HG03064 (cell line): ENCODE measurements at regions not wholly inside any gene's neighbourhood (a gene's known extent, or its start where the extent isn't known, plus 50 kb on each side); places are given as distances from the start of the nearest gene placed in this dataset.
"Not testable (repeated sequence)": the region's sequence is repeated elsewhere in the genome, so short reads cannot be mapped to it uniquely, and the experiment has no call there.

ENCODE experiments used
- ATAC-seq: cut with Tn5 transposase; IDR thresholded peaks from one replicate; pipeline ENCODE4 v1.9.1; 2021; ENCODE audit warnings: low read depth; ENCODE audit not compliant: unreplicated experiment

DNA sequence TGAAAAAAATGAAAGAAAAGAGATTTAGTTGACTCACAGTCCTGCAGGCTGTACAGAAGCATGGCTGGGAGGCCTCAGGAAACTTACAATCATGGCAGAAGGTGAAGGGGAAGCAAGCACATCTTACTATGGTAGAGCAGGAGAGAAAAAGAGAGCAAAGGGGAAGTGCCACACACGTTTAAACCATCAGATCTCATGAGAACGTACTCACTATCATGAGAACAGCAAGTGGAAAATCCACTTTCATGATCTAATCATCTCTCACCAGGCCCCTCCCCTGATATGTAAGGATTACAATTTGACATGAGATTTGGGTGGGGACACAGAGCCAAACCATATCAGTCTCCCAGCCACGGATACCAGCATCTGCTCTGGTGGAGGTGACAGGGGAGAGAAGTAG, 50.8 kb upstream of the CPOX start:
- ATAC-seq, result no peak

DNA sequence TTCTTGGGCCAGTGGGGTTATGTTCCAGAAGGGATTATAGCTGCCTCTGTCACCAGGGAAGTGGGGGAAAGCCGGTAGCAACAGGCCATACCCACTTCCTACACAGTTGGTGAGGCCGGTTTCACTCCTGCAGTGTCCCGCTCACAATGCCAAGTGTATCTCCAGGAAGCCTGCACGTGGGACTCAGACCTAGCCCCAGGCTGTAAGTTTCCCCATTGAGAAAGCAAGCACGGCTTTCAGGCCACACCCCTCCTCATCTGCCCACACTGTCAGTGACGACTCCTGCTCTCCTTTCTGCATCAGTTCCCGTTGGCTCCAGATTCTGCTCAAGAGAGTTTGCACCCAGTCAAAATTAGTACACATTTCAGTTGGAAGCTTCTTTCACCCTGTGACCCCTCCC, 51.6 kb upstream of the CPOX start:
- no peak for ATAC-seq

- no peak for ATAC-seq
Observed at GRCh38 chr3:98646680-98647079, 53.3 kb upstream of the CPOX start.

DNA sequence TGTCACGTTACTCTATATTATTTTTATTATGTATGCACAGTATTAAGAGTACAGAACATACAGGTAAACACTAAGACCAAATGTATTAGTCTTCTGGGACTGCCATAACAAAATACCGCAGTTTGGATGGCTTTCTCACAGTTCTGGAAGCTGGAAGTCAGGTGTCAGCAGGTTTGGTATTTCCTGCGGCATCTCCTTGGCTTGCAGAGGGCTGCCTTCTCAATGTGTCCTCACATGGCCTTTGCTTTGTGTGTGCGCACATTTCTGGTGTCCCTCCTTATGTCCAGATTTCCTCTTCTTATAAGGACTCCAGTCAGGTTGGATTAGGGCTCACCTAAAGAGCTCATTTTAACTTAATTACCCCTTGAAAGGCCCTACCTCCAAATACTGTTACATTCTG, 53.8 kb upstream of the CPOX start:
- ATAC-seq, result no peak

DNA sequence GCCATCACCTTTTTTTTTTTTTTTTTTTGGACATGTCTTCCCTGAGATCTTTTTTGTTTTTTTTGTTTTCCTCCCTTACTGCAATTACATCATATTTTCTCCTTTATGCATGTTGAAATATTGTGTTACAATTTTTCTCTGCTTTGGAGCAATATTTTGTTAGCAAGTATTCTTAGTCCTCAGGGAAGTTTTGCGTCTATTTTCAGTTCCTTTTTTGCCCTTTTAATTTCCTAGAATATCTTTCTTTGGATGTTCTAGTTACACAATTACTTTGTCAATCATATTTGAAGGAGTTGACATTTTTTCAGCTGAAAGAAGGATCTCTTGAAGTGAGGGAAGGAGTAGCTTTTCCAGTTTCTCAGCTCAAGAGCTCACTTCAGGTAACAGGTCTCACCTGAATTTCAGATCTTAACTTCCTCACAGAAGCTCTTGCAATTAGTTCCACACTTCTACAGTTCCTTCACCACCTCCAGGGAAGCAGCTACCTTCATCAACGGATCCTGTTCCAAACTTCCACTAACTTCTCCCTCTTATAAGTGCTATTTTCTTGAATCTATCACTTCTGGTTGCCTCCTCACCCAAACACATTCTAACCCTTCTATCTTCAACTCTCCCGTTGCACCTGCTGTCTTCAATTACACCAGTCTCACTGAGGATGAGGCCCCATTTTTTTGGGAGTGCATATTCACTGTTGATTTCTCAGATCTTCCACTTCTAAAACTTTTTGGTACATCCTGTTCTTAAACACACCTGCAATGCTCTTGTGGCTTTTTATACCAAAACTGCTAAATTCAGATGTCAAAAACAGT, 57.8 kb upstream of the CPOX start:
- ATAC-seq, result no peak

GRCh38 chr3:98651780-98652077, 58.3 kb upstream of the CPOX start:
- ATAC-seq, result no peak

DNA sequence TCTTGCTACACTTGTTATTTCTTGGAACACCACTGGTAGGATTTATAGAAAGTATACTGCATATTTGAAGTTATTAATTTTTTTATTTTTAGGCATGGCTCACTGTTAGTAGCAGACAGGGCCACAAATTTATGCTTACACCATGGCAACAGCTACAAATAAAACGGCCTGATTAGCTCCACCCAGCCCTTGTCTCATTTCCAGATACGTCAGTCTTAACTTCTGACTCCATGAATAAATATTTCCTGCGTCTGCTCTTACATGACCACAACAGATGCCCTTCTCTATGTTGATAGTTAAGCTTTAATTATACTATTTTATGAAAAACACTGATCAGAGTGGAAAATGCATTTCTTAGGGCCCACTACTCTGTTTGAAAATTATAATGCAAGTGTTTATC, 62.3 kb upstream of the CPOX start:
- no peak for ATAC-seq

DNA sequence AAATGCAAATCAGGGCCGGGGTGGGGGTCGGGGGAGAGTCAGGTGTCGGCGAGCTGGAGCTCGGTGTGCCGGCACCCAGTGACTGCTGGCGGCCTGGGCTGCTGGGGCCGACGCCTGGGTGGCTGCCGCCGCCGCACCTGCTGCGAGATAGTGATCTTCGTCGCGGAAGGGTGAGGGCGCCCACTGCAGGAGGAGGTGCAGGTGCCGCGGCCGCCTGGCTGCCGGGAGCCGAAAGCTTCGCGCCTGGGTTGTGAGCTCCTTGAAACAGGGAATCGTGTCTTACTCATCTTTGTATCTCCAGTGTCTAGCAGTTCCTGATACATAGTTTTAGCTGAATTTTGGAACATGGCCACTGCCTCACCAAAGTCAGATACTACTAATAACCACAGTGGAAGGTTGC, 64.0 kb upstream of the CPOX start:
- ATAC-seq, result peak; percentile 88

DNA sequence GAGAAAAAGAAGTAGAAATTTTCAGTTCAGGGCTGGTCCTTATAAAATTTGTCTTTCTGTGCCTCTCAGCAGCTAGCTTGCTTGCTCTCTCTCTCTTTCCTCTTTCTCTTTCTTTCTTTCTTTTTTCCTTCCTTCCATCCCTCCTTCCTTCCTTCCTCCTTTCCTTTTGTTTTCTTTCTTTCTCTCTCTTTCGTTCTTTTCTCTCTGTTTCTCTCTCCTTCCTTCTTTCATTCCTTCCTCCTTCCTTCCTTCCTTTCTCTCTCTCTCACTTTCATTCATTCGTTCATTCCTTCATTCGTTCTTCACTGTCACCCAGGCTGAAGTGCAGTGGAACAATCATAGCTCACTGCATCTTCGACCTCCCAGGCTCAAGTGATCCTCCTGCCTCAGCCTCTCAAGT, 69.3 kb upstream of the CPOX start:
- no peak for ATAC-seq

GRCh38 chr3:98670020-98670419, 76.6 kb upstream of the CPOX start:
- no peak for ATAC-seq

DNA sequence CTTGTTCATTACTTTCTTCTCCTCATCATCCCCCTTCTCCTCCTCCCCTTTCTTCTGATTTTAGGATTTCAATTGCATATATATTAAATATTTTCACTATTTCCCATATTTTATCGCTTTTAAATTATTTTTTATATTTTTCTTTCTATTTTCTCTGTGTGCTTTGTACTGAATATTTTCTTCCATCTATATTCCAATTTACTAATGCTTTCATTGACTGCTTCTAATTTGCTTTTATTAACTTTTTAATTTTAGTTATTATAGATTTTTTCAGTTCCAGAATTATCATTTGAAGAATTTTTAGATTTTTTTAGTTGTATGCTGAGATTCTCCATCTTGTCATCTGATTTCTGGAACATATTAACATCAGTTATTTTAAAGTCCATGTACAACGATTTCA, 83.2 kb upstream of the ST3GAL6 start:
- no peak for ATAC-seq

DNA sequence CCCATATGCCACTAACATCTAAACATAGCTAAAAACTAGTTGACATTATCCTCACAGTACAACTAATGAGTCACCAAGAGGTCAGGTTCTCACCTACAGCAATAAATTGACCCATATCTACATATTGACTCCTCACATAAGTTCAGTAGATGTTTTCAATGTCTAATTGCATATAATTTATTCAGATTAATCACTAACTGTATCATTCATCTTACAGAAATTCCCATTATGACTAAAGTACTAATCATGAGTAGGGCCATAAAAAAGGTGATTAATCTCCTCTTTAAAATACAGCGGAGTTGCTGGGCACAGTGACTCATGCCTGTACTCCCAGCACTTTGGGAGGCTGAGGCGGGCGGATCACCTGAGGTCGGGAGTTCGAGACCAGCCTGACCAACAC, 82.4 kb upstream of the ST3GAL6 start:
- ATAC-seq, result no peak

GRCh38 chr3:98681486-98681885, 81.7 kb upstream of the ST3GAL6 start:
- no peak for ATAC-seq

DNA sequence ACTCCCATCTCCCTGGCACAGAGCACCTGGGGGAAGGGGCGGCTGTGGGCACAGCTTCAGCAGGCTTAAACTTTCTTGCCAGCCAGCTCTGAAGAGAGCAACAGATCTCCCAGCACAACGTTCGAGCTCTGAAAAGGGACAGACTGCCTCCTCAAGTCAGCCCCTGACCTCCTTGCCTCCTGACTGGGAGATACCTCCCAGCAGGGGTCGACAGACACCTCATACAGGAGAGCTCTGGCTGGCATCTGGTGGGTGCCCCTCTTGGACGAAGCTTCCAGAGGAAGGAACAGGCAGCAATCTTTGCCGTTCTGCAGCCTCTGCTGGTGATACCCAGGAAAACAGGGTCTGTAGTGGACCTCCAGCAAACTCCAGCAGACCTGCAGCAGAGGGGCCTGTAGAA, 80.7 kb upstream of the ST3GAL6 start:
- ATAC-seq, result not testable (repeated sequence)

DNA sequence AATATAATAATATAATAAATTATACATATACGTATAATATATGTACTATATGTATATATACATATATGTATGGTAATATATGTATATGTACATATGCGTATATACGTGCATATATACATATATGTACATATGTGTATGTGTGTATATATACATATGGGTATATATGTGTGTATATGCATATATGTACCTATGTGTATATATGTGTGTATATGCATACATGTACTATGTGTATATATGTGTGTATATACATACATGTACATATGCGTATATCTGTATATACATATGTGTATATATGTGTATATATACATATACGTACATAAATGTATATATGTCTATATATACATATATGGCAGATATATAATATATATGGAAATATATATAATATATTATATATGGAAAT, 74.8 kb upstream of the ST3GAL6 start:
- no peak for ATAC-seq

DNA sequence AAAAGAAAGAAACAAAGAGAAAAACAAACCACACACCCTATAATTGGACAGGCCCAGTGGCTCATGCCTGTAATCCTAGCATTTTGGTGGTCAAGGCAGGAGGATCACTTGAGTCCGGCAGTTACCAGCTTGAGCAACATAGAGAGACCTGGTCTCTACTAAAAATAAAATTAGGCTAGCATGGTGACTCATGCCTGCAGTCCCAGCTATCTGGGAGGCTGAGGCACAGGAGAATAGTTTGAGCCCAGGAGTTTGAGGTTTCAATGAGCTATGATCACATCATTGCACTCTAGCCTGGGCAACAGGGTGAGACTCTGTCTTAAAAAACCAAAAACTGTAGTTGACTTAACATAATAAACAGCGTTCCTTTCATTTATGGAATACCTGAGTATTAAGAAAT, 72.3 kb upstream of the ST3GAL6 start:
- no peak for ATAC-seq

DNA sequence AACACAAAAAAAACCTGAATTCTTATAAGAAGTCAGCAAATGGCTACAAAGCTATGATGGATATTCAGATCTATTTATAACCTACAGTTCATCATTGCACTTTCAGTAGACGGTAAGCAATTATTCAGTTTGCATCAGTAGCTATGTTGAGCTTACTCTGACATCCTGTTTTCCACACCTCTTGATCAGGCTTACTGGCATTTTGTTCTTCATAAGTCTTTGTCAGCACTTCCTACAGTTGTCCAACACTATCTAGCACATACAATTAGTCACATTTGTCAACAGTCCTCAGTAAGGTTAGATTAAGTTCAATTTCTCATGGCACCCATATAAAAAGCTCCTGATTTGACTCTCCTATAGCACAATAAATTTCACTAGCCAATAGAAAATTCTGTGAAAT, 71.2 kb upstream of the ST3GAL6 start:
- no peak for ATAC-seq

GRCh38 chr3:98692787-98693473, 70.2 kb upstream of the ST3GAL6 start:
- ATAC-seq, result no peak

- ATAC-seq, result no peak
Observed at GRCh38 chr3:98695796-98696195, 67.3 kb upstream of the ST3GAL6 start.

GRCh38 chr3:98696296-98696695, 66.8 kb upstream of the ST3GAL6 start:
- not testable (repeated sequence) for ATAC-seq

GRCh38 chr3:98697225-98697624, 65.9 kb upstream of the ST3GAL6 start:
- no peak for ATAC-seq

DNA sequence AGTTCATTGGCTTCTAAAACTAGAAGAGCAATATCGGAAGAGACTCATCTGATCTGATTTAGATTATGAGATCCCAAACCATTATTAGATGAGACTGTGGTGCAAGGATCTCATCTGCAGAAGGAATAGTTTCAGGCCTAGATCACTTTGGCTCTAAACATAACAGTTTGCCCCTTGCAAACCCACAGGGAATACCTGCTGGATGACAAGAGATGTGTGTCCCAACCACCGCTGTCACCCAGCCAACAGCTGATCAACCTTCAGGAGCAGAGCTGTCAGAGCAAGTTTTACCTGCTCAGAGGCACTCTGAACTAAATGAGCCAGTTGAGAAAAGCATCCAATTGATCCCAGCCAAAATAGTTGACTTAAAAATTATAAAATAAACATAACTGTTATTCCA, 64.0 kb upstream of the ST3GAL6 start:
- no peak for ATAC-seq
